K562 (cell line): ENCODE measurements at regions not wholly inside any gene's neighbourhood (a gene's known extent, or its start where the extent isn't known, plus 50 kb on each side); places are given as distances from the start of the nearest gene placed in this dataset.

ENCODE experiments used
- CEBPB ChIP-seq: fragments of 450-650 bp; IDR thresholded peaks from 2 replicates; pipeline ENCODE4 v1.6.1; 2016; ENCODE audit warnings: missing genetic modification characterization, missing compliant biosample characterization
- CREB1 ChIP-seq, 2 experiments: sonication (generic) in 1 of 2; formaldehyde crosslinking in 1 of 2; IDR thresholded peaks; 2 replicates each; pipeline versions ENCODE4 v1.6.1 to v1.8.0; 2012 to 2022; ENCODE audit warnings: inconsistent platforms in 1 of 2, mild to moderate bottlenecking in 1 of 2, missing genetic modification reagents in 1 of 2, moderate library complexity in 1 of 2
- CTCF ChIP-seq, 3 experiments: IDR thresholded peaks in 2 of 3; conservative IDR thresholded peaks in 1 of 3; 2 replicates each; pipeline ENCODE4 v1.5.1; 2011 to 2012; ENCODE audit warnings: low read length in 3 of 3, mild to moderate bottlenecking in 3 of 3, control low read depth in 2 of 3, improper control_type of control experiment in 1 of 3, inconsistent platforms in 1 of 3, low read depth in 1 of 3, mixed read lengths in 1 of 3, moderate library complexity in 1 of 3; ENCODE audit not compliant: insufficient read depth in 2 of 3
- EP300 ChIP-seq: IDR thresholded peaks from 2 replicates; pipeline ENCODE4 v1.6.1; 2012; ENCODE audit warnings: low read length, improper control_type of control experiment
- MYC ChIP-seq, 2 experiments: fragments of 250-450 bp in 1 of 2; sonication (Bioruptor Pico) in 1 of 2; IDR thresholded peaks; 2 replicates each; pipeline versions ENCODE4 v1.5.1 to v1.6.1; 2012 to 2021; ENCODE audit warnings: low read depth in 2 of 2, borderline replicate concordance in 1 of 2, improper control_type of control experiment in 1 of 2, low read length in 1 of 2, mild to moderate bottlenecking in 1 of 2, moderate library complexity in 1 of 2
- POLR2AphosphoS5 ChIP-seq: IDR thresholded peaks from 2 replicates; pipeline ENCODE4 v1.6.1; 2011; ENCODE audit warnings: mild to moderate bottlenecking, low read depth, low read length, moderate library complexity; ENCODE audit not compliant: control insufficient read depth, insufficient read depth
- SAP30 ChIP-seq: fragments of 200-600 bp; sonication (generic); IDR thresholded peaks from 2 replicates; pipeline ENCODE4 v1.6.1; 2012; ENCODE audit warnings: borderline replicate concordance, low read depth, mild to moderate bottlenecking, moderate library complexity, low read length, control low read depth, inconsistent platforms; ENCODE audit not compliant: insufficient read depth, poor library complexity, severe bottlenecking
- SIX5 ChIP-seq, 2 experiments: IDR thresholded peaks; 2 replicates each; pipeline ENCODE4 v1.6.1; 2011; ENCODE audit warnings: low read length in 2 of 2, borderline replicate concordance in 1 of 2, low read depth in 1 of 2, mild to moderate bottlenecking in 1 of 2, moderate library complexity in 1 of 2; ENCODE audit not compliant: insufficient read depth in 1 of 2
- TBP ChIP-seq: optimal IDR thresholded peaks from 2 replicates; pipeline ENCODE3; 2011; ENCODE audit warnings: low read depth, low read length, improper control_type of control experiment
- TCF7 ChIP-seq: sonication (generic); IDR thresholded peaks from 2 replicates; pipeline ENCODE4 v1.6.1; 2016; ENCODE audit warnings: antibody characterized with exemption, borderline replicate concordance
- TEAD1 ChIP-seq, 2 experiments: fragments of 450-650 bp in 1 of 2; sonication (generic) in 1 of 2; formaldehyde crosslinking; IDR thresholded peaks; 2 replicates each; pipeline versions ENCODE4 v1.4.0 to v1.8.0; 2020 to 2022; ENCODE audit warnings: mild to moderate bottlenecking in 2 of 2, missing genetic modification reagents in 1 of 2

- TF ChIP-seq POLR2AphosphoS5: no peak
- TF ChIP-seq SIX5 (IDR thresholded peaks at IDR 0.05; ENCODE audit: borderline replicate concordance in 1 of 2, insufficient read depth in 1 of 2, low read depth in 1 of 2, low read length in 2 of 2): no peak
- TF ChIP-seq CTCF (IDR thresholded peaks at IDR 0.05 in 2 of 3, conservative IDR thresholded peaks at IDR 0.05 in 1 of 3; ENCODE audit: insufficient read depth in 2 of 3, low read depth in 1 of 3, low read length in 3 of 3): no peak
- no peak for TF ChIP-seq TCF7
- TF ChIP-seq TBP: no peak
- TF ChIP-seq SAP30: no peak
- no peak for TF ChIP-seq EP300
- no peak for TF ChIP-seq CEBPB (tag)
- no peak for TF ChIP-seq MYC (IDR thresholded peaks at IDR 0.05; ENCODE audit: low read depth, low read length)
- no peak for TF ChIP-seq MYC (CRISPR knock-in tag; IDR thresholded peaks at IDR 0.05; ENCODE audit: borderline replicate concordance, low read depth)
- no peak for TF ChIP-seq CREB1 (IDR thresholded peaks at IDR 0.05)
- no peak for TF ChIP-seq CREB1 (CRISPR knock-in tag; IDR thresholded peaks at IDR 0.05)
- no peak for TF ChIP-seq TEAD1 (CRISPR knock-in tag; IDR thresholded peaks at IDR 0.05)
These were observed 183.2 kb upstream of the SIX2 start for GRCh38 chr2:45192481-45192880.
